Esophagus mucosa (tissue), 1 donor: ENCODE measurements at regions not wholly inside any gene's neighbourhood (a gene's known extent, or its start where the extent isn't known, plus 50 kb on each side); places are given as distances from the start of the nearest gene placed in this dataset.
A peak's percentile ranks its signal among the peaks of the same experiment; 100 is the strongest.

Experiments used
- ATAC-seq: fragments of 200-7000 bp; cut with Tn5 transposase; one replicate; pipeline ENCODE4 v1.9.1; 2020
- donor health status: DM: yes; HTN: yes; CAD: no.

GRCh38 chr3:102084704-102085103, 235.4 kb downstream of the NFKBIZ start:
- no peak for ATAC-seq

GRCh38 chr3:102085431-102086176, 236.3 kb downstream of the NFKBIZ start:
- no peak for ATAC-seq

GRCh38 chr3:102087236-102087635, 237.9 kb downstream of the NFKBIZ start:
- no peak for ATAC-seq

GRCh38 chr3:102089239-102089638, 239.9 kb downstream of the NFKBIZ start:
- no peak for ATAC-seq

GRCh38 chr3:102089904-102090720, 240.8 kb downstream of the NFKBIZ start:
- no peak for ATAC-seq

- no peak for ATAC-seq
Measured at GRCh38 chr3:102090721-102091045, 241.4 kb downstream of the NFKBIZ start.

- no peak for ATAC-seq
Measured at GRCh38 chr3:102091358-102091757, 242.0 kb downstream of the NFKBIZ start.

- ATAC-seq: peak; percentile 45
Measured at GRCh38 chr3:102092617-102093466, 243.5 kb downstream of the NFKBIZ start.

- ATAC-seq: peak; percentile 45
Measured at GRCh38 chr3:102094506-102094905, 245.2 kb downstream of the NFKBIZ start.

- ATAC-seq: no peak
Measured at GRCh38 chr3:102095383-102095782, 246.1 kb downstream of the NFKBIZ start.

- ATAC-seq: no peak
Measured at GRCh38 chr3:102096066-102096465, 246.8 kb downstream of the NFKBIZ start.

GRCh38 chr3:102098130-102098885, 249.0 kb downstream of the NFKBIZ start:
- ATAC-seq: no peak

- ATAC-seq: no peak
Measured at GRCh38 chr3:102099913-102100312, 250.6 kb downstream of the NFKBIZ start.

GRCh38 chr3:102102394-102102793, 253.1 kb downstream of the NFKBIZ start:
- ATAC-seq: no peak

GRCh38 chr3:102104033-102104432, 254.7 kb downstream of the NFKBIZ start:
- ATAC-seq: no peak

- no peak for ATAC-seq
Measured at GRCh38 chr3:102105193-102105592, 255.9 kb downstream of the NFKBIZ start.

GRCh38 chr3:102106416-102107097, 257.2 kb downstream of the NFKBIZ start:
- ATAC-seq: no peak

- ATAC-seq: peak; percentile 81
Measured at GRCh38 chr3:102112704-102113230, 263.5 kb downstream of the NFKBIZ start.

GRCh38 chr3:102113421-102114041, 264.2 kb downstream of the NFKBIZ start:
- ATAC-seq: peak; percentile 57

- ATAC-seq: no peak
Measured at GRCh38 chr3:102114264-102114979, 265.1 kb downstream of the NFKBIZ start.
